HPDE6-E6E7 (cell line): ENCODE measurements at regions not wholly inside any gene's neighbourhood (a gene's known extent, or its start where the extent isn't known, plus 50 kb on each side); places are given as distances from the start of the nearest gene placed in this dataset.
"Not testable (repeated sequence)": the region's sequence is repeated elsewhere in the genome, so short reads cannot be mapped to it uniquely, and the experiment has no call there.

Experiments used
- DNase-seq: peaks from one replicate; pipeline ENCODE4 v3.0.0; 2011; ENCODE audit warnings: missing footprints; ENCODE audit errors: extremely low spot score

GRCh38 chr9:62798884-62799850 is 1609.3 kb downstream of the SPATA31A7 start:
- not testable (repeated sequence) for DNase-seq

GRCh38 chr9:62799851-62800371 is 1610.1 kb downstream of the SPATA31A7 start:
- not testable (repeated sequence) for DNase-seq

GRCh38 chr9:62800451-62801371 is 1610.9 kb downstream of the SPATA31A7 start:
- not testable (repeated sequence) for DNase-seq

GRCh38 chr9:62801372-62801811 is 1611.6 kb downstream of the SPATA31A7 start:
- DNase-seq = not testable (repeated sequence)

- DNase-seq = peak; percentile 65
Observed at GRCh38 chr9:62801961-62802718, 1612.3 kb downstream of the SPATA31A7 start.

GRCh38 chr9:62802719-62803079 is 1612.9 kb downstream of the SPATA31A7 start:
- DNase-seq = not testable (repeated sequence)

GRCh38 chr9:62803099-62803498 is 1613.3 kb downstream of the SPATA31A7 start:
- DNase-seq = not testable (repeated sequence)

- DNase-seq = not testable (repeated sequence)
Observed at GRCh38 chr9:62804314-62804713, 1614.5 kb downstream of the SPATA31A7 start.

- DNase-seq = not testable (repeated sequence)
Observed at GRCh38 chr9:62807424-62807823, 1617.6 kb downstream of the SPATA31A7 start.

- not testable (repeated sequence) for DNase-seq
Observed at GRCh38 chr9:62808081-62808480, 1618.2 kb downstream of the SPATA31A7 start.

- not testable (repeated sequence) for DNase-seq
Observed at GRCh38 chr9:62810318-62810717, 1620.5 kb downstream of the SPATA31A7 start.

GRCh38 chr9:62810811-62811315 is 1621.0 kb downstream of the SPATA31A7 start:
- DNase-seq = not testable (repeated sequence)

GRCh38 chr9:62815436-62815835 is 1625.6 kb downstream of the SPATA31A7 start:
- DNase-seq = not testable (repeated sequence)

GRCh38 chr9:62816331-62816730 is 1626.5 kb downstream of the SPATA31A7 start:
- DNase-seq = not testable (repeated sequence)

- not testable (repeated sequence) for DNase-seq
Observed at GRCh38 chr9:62817214-62817613, 1627.4 kb downstream of the SPATA31A7 start.

GRCh38 chr9:62822185-62822584 is 1632.3 kb downstream of the SPATA31A7 start:
- DNase-seq = not testable (repeated sequence)

GRCh38 chr9:62827957-62828907 is 1638.4 kb downstream of the SPATA31A7 start:
- DNase-seq = not testable (repeated sequence)

- DNase-seq = not testable (repeated sequence)
Observed at GRCh38 chr9:62830829-62831459, 1641.1 kb downstream of the SPATA31A7 start.
